Activated CD8-positive, alpha-beta T cell treated with anti-CD3 and anti-CD28 coated beads, Interleukin-2, amount 10 ng/mL, durations not matched to agents 7 days and 5 days (primary cell): ENCODE measurements at regions not wholly inside any gene's neighbourhood (a gene's known extent, or its start where the extent isn't known, plus 50 kb on each side); places are given as distances from the start of the nearest gene placed in this dataset.

ENCODE experiments used
- ATAC-seq: fragments of 150-1000 bp; cut with Tn5 transposase; one replicate; pipeline ENCODE4 v1.10.0; 2021; ENCODE audit warnings: moderate library complexity
- CTCF ChIA-PET: fragments of 350-600 bp; sonication (Branson Sonifier 250); formaldehyde crosslinking; loops from one replicate; lab custom pipeline; 2021; ENCODE audit warnings: antibody characterized with exemption; lab: Charles Lee
- POLR2A ChIA-PET: fragments of 350-600 bp; sonication (Branson Sonifier 250); formaldehyde crosslinking; loops from one replicate; lab custom pipeline; 2021; ENCODE audit warnings: antibody characterized with exemption; lab: Charles Lee
- DNase-seq: peaks from one replicate; pipeline ENCODE4 v3.0.0-alpha.2; 2020
- H3K27ac Mint-ChIP-seq: one replicate; pipeline ENCODE4 v1.8.0; 2021; ENCODE audit warnings: mild to moderate bottlenecking, mixed read lengths
- H3K27me3 Mint-ChIP-seq: one replicate; pipeline ENCODE4 v1.8.0; 2021; ENCODE audit warnings: low read depth, mixed read lengths
- H3K36me3 Mint-ChIP-seq: one replicate; pipeline ENCODE4 v1.8.0; 2021; ENCODE audit warnings: low read depth, mixed read lengths
- H3K4me1 Mint-ChIP-seq: one replicate; pipeline ENCODE4 v1.8.0; 2021; ENCODE audit warnings: low read depth, mixed read lengths
- H3K4me3 Mint-ChIP-seq: one replicate; pipeline ENCODE4 v1.8.0; 2021; ENCODE audit warnings: mild to moderate bottlenecking, mixed read lengths
- H3K9me3 Mint-ChIP-seq: one replicate; pipeline ENCODE4 v1.8.0; 2022; ENCODE audit warnings: mixed read lengths; ENCODE audit not compliant: insufficient read depth

GRCh38 chr15:60124460-60125070 is 120.5 kb downstream of the FOXB1 start:
- Mint-ChIP-seq H3K4me3 (no peak overlapping the region), H3K4me1 (peaks cover 59% of the 10 kb centered on the region), H3K27ac (no peak overlapping the region), H3K9me3 (no peaks in the 10 kb centered on the region), H3K27me3 (peaks cover under 1% of the 10 kb centered on the region), H3K36me3 (no peaks in the 10 kb centered on the region)
- DNase-seq (peak; percentile 36), ATAC-seq (no peak)
- ChIA-PET POLR2A (interaction anchor here (1.1 kb wide), 1 partner anchor 108 kb away, joined by 3 read pairs; no protein-coding TSS in a partner anchor), CTCF (interaction anchor here (0.8 to 1.7 kb wide), 8 partner anchors 8 to 207 kb away, joined by 3 to 8 read pairs (median 3); partner anchors contain the start of gene FOXB1)

- H3K36me3 Mint-ChIP-seq = no peaks in the 10 kb centered on the region
- CTCF ChIA-PET = interaction anchor here (0.8 to 1.7 kb wide), 8 partner anchors 9 to 208 kb away, joined by 3 to 8 read pairs (median 3); partner anchors contain the start of gene FOXB1
- ATAC-seq (no peak), DNase-seq (no peak)
- no peaks in the 10 kb centered on the region for H3K9me3 Mint-ChIP-seq
- no peak overlapping the region for H3K27ac Mint-ChIP-seq
- POLR2A ChIA-PET = interaction anchor here (1.1 kb wide), 1 partner anchor 109 kb away, joined by 3 read pairs; no protein-coding TSS in a partner anchor
- H3K4me3 Mint-ChIP-seq = no peak overlapping the region
- H3K27me3 Mint-ChIP-seq = no peaks in the 10 kb centered on the region
- H3K4me1 Mint-ChIP-seq = peaks cover 52% of the 10 kb centered on the region
These were observed 121.2 kb downstream of the FOXB1 start for GRCh38 chr15:60125334-60125733.

GRCh38 chr15:60126200-60126599 is 122.1 kb downstream of the FOXB1 start:
- peak overlapping the region; percentile 24 for H3K27ac Mint-ChIP-seq
- POLR2A ChIA-PET = no interaction called here
- no peak for DNase-seq

GRCh38 chr15:60126661-60127060 is 122.5 kb downstream of the FOXB1 start:
- Mint-ChIP-seq H3K27me3 (no peaks in the 10 kb centered on the region), H3K4me3 (peak overlapping the region; percentile 65), H3K27ac (peak overlapping the region; percentile 13), H3K36me3 (no peaks in the 10 kb centered on the region), H3K4me1 (peaks cover 51% of the 10 kb centered on the region), H3K9me3 (no peaks in the 10 kb centered on the region)
- ChIA-PET CTCF (interaction anchor here (0.6 to 2.5 kb wide), 8 partner anchors 39 to 375 kb away, joined by 3 to 11 read pairs (median 4); partner anchors contain the start of gene FOXB1), POLR2A (interaction anchor here (0.6 kb wide), 1 partner anchor 122 kb away, joined by 3 read pairs; no protein-coding TSS in a partner anchor)
- ATAC-seq = no peak
- DNase-seq = no peak

More at GRCh38 chr15:60126200-60126599, 122.1 kb downstream of the FOXB1 start:
- Mint-ChIP-seq H3K27me3 (no peaks in the 10 kb centered on the region), H3K4me3 (no peak overlapping the region), H3K9me3 (no peaks in the 10 kb centered on the region), H3K36me3 (no peaks in the 10 kb centered on the region), H3K4me1 (peaks cover 51% of the 10 kb centered on the region)
- CTCF ChIA-PET = interaction anchor here (1.0 to 2.5 kb wide), 4 partner anchors 8 to 209 kb away, joined by 3 to 8 read pairs (median 6); partner anchors contain the start of gene FOXB1
- ATAC-seq = no peak

- POLR2A ChIA-PET = interaction anchor here (1.0 kb wide), 1 partner anchor 132 kb away, joined by 3 read pairs; no protein-coding TSS in a partner anchor
- Mint-ChIP-seq H3K4me3 (peak overlapping the region; percentile 65), H3K9me3 (no peaks in the 10 kb centered on the region), H3K36me3 (no peaks in the 10 kb centered on the region), H3K4me1 (peaks cover 51% of the 10 kb centered on the region), H3K27me3 (peaks cover 9% of the 10 kb centered on the region), H3K27ac (peak overlapping the region; percentile 77)
- CTCF ChIA-PET = interaction anchor here (0.8 to 2.5 kb wide), 13 partner anchors 14 to 376 kb away, joined by 3 to 11 read pairs (median 3); partner anchors contain the start of gene FOXB1
- DNase-seq = no peak
- ATAC-seq = no peak
These were observed 123.9 kb downstream of the FOXB1 start for GRCh38 chr15:60128000-60128376.

GRCh38 chr15:60128710-60129109 is 124.6 kb downstream of the FOXB1 start:
- H3K27ac Mint-ChIP-seq = no peak overlapping the region
- H3K9me3 Mint-ChIP-seq = no peaks in the 10 kb centered on the region
- H3K4me1 Mint-ChIP-seq = peaks cover 51% of the 10 kb centered on the region
- DNase-seq (no peak), ATAC-seq (no peak)
- peaks cover 13% of the 10 kb centered on the region for H3K27me3 Mint-ChIP-seq
- no peak overlapping the region for H3K4me3 Mint-ChIP-seq
- ChIA-PET CTCF (interaction anchor here (0.9 to 2.5 kb wide), 4 partner anchors 29 to 377 kb away, joined by 3 to 7 read pairs (median 3); partner anchors contain the start of gene FOXB1), POLR2A (no interaction called here)
- H3K36me3 Mint-ChIP-seq = no peaks in the 10 kb centered on the region

- DNase-seq (no peak), ATAC-seq (no peak)
- Mint-ChIP-seq H3K27me3 (peaks cover 22% of the 10 kb centered on the region), H3K9me3 (no peaks in the 10 kb centered on the region), H3K36me3 (no peaks in the 10 kb centered on the region), H3K27ac (no peak overlapping the region), H3K4me3 (no peak overlapping the region), H3K4me1 (peaks cover 37% of the 10 kb centered on the region)
- ChIA-PET POLR2A (no interaction called here), CTCF (no interaction called here)
These were observed 126.3 kb downstream of the FOXB1 start for GRCh38 chr15:60130398-60130797.

GRCh38 chr15:60130821-60131220 is 126.7 kb downstream of the FOXB1 start:
- Mint-ChIP-seq H3K27me3 (peaks cover 22% of the 10 kb centered on the region), H3K9me3 (no peaks in the 10 kb centered on the region), H3K4me1 (peaks cover 32% of the 10 kb centered on the region), H3K27ac (no peak overlapping the region), H3K4me3 (no peak overlapping the region), H3K36me3 (no peaks in the 10 kb centered on the region)
- DNase-seq = no peak
- POLR2A ChIA-PET = no interaction called here
- no peak for ATAC-seq
- CTCF ChIA-PET = no interaction called here

- H3K4me1 Mint-ChIP-seq = peaks cover 3% of the 10 kb centered on the region
- ATAC-seq (no peak), DNase-seq (no peak)
- no peak overlapping the region for H3K4me3 Mint-ChIP-seq
- H3K27me3 Mint-ChIP-seq = peaks cover 45% of the 10 kb centered on the region
- no peak overlapping the region for H3K27ac Mint-ChIP-seq
- ChIA-PET CTCF (interaction anchor here (0.7 to 1.6 kb wide), 5 partner anchors 9 to 216 kb away, joined by 3 read pairs; partner anchors contain the start of gene FOXB1), POLR2A (no interaction called here)
- no peaks in the 10 kb centered on the region for H3K36me3 Mint-ChIP-seq
- H3K9me3 Mint-ChIP-seq = no peaks in the 10 kb centered on the region
These were observed 130.5 kb downstream of the FOXB1 start for GRCh38 chr15:60134609-60135008.

- Mint-ChIP-seq H3K27me3 (peaks cover 55% of the 10 kb centered on the region), H3K36me3 (no peaks in the 10 kb centered on the region), H3K4me3 (no peak overlapping the region), H3K9me3 (no peaks in the 10 kb centered on the region), H3K4me1 (peaks cover 3% of the 10 kb centered on the region), H3K27ac (no peak overlapping the region)
- DNase-seq (no peak), ATAC-seq (no peak)
- CTCF ChIA-PET = interaction anchor here (1.0 kb wide), 2 partner anchors 17 to 411 kb away, joined by 4 to 5 read pairs; no protein-coding TSS in a partner anchor
- POLR2A ChIA-PET = no interaction called here
These were observed 131.8 kb downstream of the FOXB1 start for GRCh38 chr15:60135961-60136360.

GRCh38 chr15:60137711-60138396 is 133.7 kb downstream of the FOXB1 start:
- peaks cover 3% of the 10 kb centered on the region for H3K4me1 Mint-ChIP-seq
- POLR2A ChIA-PET = no interaction called here
- H3K4me3 Mint-ChIP-seq = no peak overlapping the region
- peaks cover 51% of the 10 kb centered on the region for H3K27me3 Mint-ChIP-seq
- DNase-seq (no peak), ATAC-seq (no peak)
- CTCF ChIA-PET = interaction anchor here (1.1 kb wide), 1 partner anchor 142 kb away, joined by 3 read pairs; no protein-coding TSS in a partner anchor
- no peaks in the 10 kb centered on the region for H3K9me3 Mint-ChIP-seq
- no peaks in the 10 kb centered on the region for H3K36me3 Mint-ChIP-seq
- H3K27ac Mint-ChIP-seq = no peak overlapping the region
